ENCODE measurements at regions not wholly inside any gene's neighbourhood (a gene's known extent, or its start where the extent isn't known, plus 50 kb on each side); places are given as distances from the start of the nearest gene placed in this dataset.

DNA sequence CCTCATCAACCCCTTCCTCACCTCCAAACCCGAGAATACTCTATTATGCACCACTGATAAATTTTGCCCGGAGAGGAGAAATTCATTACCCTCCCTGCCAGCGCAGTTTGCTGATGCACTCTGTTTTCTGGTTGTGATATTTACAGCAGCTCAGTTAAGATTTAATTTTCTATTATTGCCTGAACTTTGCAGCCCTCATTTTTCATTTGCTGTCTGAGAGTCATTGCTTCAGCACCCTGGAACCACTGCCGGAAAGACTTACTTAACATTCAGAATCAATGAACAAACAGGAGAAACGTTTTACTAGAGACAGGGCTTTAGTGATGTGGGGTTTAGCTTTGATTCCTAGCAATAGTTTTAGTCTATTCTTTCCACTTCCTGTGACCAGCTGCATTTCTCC is 56.7 kb upstream of the MAMDC2 start:
- ChIA-PET CTCF (no interaction called here), POLR2A (no interaction called here)
- H3K9me3 ChIP-seq (ENCODE audit: control insufficient read depth in 1 of 2, insufficient read depth in 1 of 2, low read length in 2 of 2) = no peaks in the 10 kb centered on the region
- ATAC-seq (ENCODE audit: poor library complexity) = no peak
- TF ChIP-seq, protein P1, sequence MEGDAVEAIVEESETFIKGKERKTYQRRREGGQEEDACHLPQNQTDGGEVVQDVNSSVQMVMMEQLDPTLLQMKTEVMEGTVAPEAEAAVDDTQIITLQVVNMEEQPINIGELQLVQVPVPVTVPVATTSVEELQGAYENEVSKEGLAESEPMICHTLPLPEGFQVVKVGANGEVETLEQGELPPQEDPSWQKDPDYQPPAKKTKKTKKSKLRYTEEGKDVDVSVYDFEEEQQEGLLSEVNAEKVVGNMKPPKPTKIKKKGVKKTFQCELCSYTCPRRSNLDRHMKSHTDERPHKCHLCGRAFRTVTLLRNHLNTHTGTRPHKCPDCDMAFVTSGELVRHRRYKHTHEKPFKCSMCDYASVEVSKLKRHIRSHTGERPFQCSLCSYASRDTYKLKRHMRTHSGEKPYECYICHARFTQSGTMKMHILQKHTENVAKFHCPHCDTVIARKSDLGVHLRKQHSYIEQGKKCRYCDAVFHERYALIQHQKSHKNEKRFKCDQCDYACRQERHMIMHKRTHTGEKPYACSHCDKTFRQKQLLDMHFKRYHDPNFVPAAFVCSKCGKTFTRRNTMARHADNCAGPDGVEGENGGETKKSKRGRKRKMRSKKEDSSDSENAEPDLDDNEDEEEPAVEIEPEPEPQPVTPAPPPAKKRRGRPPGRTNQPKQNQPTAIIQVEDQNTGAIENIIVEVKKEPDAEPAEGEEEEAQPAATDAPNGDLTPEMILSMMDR (IDR thresholded peaks at IDR 0.05) = no peak
- H3K27ac Mint-ChIP-seq = no peak overlapping the region
- no peak overlapping the region for H3K27ac ChIP-seq (ENCODE audit: low read depth in 1 of 2, low read length in 2 of 2)
- peaks cover 5% of the 10 kb centered on the region in 2 experiments for H3K27me3 ChIP-seq (ENCODE audit: control insufficient read depth in 1 of 2, insufficient read depth in 2 of 2, low read length in 2 of 2)
- H3K36me3 Mint-ChIP-seq (ENCODE audit: low read depth) = no peaks in the 10 kb centered on the region
- no peak for DNase-seq
- no peaks in the 10 kb centered on the region for H3K4me1 Mint-ChIP-seq (ENCODE audit: low read depth)
- H3K4me1 ChIP-seq (ENCODE audit: insufficient read depth, low read length) = no peaks in the 10 kb centered on the region
- no peak overlapping the region for H3K4me3 ChIP-seq (ENCODE audit: low read length)
- intact Hi-C loops (cut with DNase I, micrococcal nuclease) = no loop called here
- H3K36me3 ChIP-seq (ENCODE audit: insufficient read depth, low read length) = no peaks in the 10 kb centered on the region
- H3K4me3 Mint-ChIP-seq = no peak overlapping the region
- peaks cover 42% of the 10 kb centered on the region for H3K27me3 Mint-ChIP-seq
- no peaks in the 10 kb centered on the region for H3K9me3 Mint-ChIP-seq

DNA sequence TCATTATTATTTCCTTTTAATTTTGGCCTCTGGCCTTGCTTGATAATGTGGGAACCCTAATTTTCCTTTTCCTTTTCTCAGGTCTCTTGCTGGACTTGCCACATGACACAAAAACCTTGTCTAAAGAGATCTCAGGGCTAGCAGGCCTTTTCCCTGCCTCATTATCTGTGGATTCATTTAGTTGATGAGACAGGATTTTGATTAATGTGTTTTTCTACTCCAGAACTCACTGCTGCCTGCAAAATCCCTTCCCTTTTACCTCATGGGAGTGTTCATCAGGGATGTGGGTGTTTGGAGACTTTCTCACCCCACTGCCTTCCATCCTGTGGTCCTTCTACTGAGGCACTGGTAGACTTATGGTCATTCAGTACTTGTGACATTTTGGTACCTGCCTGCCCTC is 56.2 kb upstream of the MAMDC2 start:
- H3K27me3 Mint-ChIP-seq = peaks cover 45% of the 10 kb centered on the region

DNA sequence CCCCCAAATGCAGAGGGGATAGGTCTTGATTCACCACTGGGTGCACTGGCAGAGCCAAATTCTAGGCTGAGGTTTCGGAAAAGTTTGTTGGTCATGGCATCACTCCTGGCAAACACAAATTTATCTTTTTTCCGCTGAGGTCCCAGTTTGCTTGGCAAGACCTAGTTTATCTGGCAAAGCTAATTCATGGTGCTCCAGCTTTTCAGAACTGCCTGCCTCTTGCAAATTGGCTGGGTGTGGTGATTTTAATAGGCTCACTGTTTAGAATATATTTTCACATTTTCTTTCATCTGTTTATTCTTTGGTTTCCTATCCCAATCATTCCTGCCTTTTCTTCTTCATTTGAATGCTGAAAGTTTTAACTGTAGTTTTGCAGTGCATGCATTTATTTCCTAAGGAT is 50.5 kb upstream of the MAMDC2 start:
- Histone ChIP-seq H3K9me3 (ENCODE audit: control insufficient read depth in 1 of 2, insufficient read depth in 1 of 2, low read length in 2 of 2) (no peaks in the 10 kb centered on the region), H3K27me3 (ENCODE audit: control insufficient read depth in 1 of 2, insufficient read depth in 2 of 2, low read length in 2 of 2) (peaks cover 0 to 5% of the 10 kb centered on the region in 2 experiments), H3K27ac (ENCODE audit: low read depth in 1 of 2, low read length in 2 of 2) (no peak overlapping the region), H3K4me1 (ENCODE audit: insufficient read depth, low read length) (no peaks in the 10 kb centered on the region), H3K36me3 (ENCODE audit: insufficient read depth, low read length) (no peaks in the 10 kb centered on the region), H3K4me3 (ENCODE audit: low read length) (no peak overlapping the region)
- DNase-seq = no peak
- ChIA-PET CTCF (no interaction called here), POLR2A (no interaction called here)
- Mint-ChIP-seq H3K36me3 (ENCODE audit: low read depth) (no peaks in the 10 kb centered on the region), H3K27ac (no peak overlapping the region), H3K4me1 (ENCODE audit: low read depth) (no peaks in the 10 kb centered on the region), H3K4me3 (no peak overlapping the region), H3K9me3 (no peaks in the 10 kb centered on the region), H3K27me3 (peaks cover 37% of the 10 kb centered on the region)
- TF ChIP-seq, protein P1 (IDR thresholded peaks at IDR 0.05) = no peak
- intact Hi-C loops (cut with DNase I, micrococcal nuclease) = no loop called here
- no peak for ATAC-seq (ENCODE audit: poor library complexity)

More for the DNA sequence above, 56.2 kb upstream of the MAMDC2 start:
- ChIA-PET CTCF (no interaction called here), POLR2A (no interaction called here)
- Mint-ChIP-seq H3K27ac (no peak overlapping the region), H3K9me3 (no peaks in the 10 kb centered on the region), H3K4me1 (ENCODE audit: low read depth) (no peaks in the 10 kb centered on the region), H3K36me3 (ENCODE audit: low read depth) (no peaks in the 10 kb centered on the region), H3K4me3 (no peak overlapping the region)
- no peak overlapping the region for H3K4me3 ChIP-seq (ENCODE audit: low read length)
- TF ChIP-seq, protein P1 (IDR thresholded peaks at IDR 0.05) = no peak
- DNase-seq = no peak
- H3K4me1 ChIP-seq (ENCODE audit: insufficient read depth, low read length) = no peaks in the 10 kb centered on the region
- no peak overlapping the region for H3K27ac ChIP-seq (ENCODE audit: low read depth in 1 of 2, low read length in 2 of 2)
- H3K36me3 ChIP-seq (ENCODE audit: insufficient read depth, low read length) = no peaks in the 10 kb centered on the region
- no peaks in the 10 kb centered on the region for H3K9me3 ChIP-seq (ENCODE audit: control insufficient read depth in 1 of 2, insufficient read depth in 1 of 2, low read length in 2 of 2)
- intact Hi-C loops (cut with DNase I, micrococcal nuclease) = no loop called here
- H3K27me3 ChIP-seq (ENCODE audit: control insufficient read depth in 1 of 2, insufficient read depth in 2 of 2, low read length in 2 of 2) = peaks cover 5% of the 10 kb centered on the region in 2 experiments
- ATAC-seq (ENCODE audit: poor library complexity) = no peak

Measured in CD4-positive, alpha-beta T cell (primary cell).